H9 (cell line): ENCODE measurements at regions not wholly inside any gene's neighbourhood (a gene's known extent, or its start where the extent isn't known, plus 50 kb on each side); places are given as distances from the start of the nearest gene placed in this dataset.

ENCODE experiments used
- DNase-seq: peaks from one replicate; pipeline ENCODE4 v3.0.0-alpha.2; 2017
- H2AFZ ChIP-seq: one replicate; pipeline ENCODE4 v1.6.1; 2013; ENCODE audit warnings: mild to moderate bottlenecking, low read length, control low read depth, moderate library complexity
- H2AK5ac ChIP-seq: 2 replicates; pipeline ENCODE4 v1.6.1; 2013; ENCODE audit warnings: low read length, control low read depth, mixed read lengths; ENCODE audit not compliant: insufficient read length
- H2BK120ac ChIP-seq: one replicate; pipeline ENCODE4 v1.6.1; 2013; ENCODE audit warnings: low read depth, mild to moderate bottlenecking, low read length, control low read depth, inconsistent platforms; ENCODE audit not compliant: poor library complexity, severe bottlenecking
- H2BK12ac ChIP-seq: 2 replicates; pipeline ENCODE4 v1.6.1; 2013; ENCODE audit warnings: low read length, control low read depth, mixed read lengths, low read depth; ENCODE audit not compliant: insufficient read length
- H2BK15ac ChIP-seq: 2 replicates; pipeline ENCODE4 v1.6.1; 2013; ENCODE audit warnings: low read depth, low read length, control low read depth
- H2BK20ac ChIP-seq: one replicate; pipeline ENCODE4 v1.6.1; 2013; ENCODE audit warnings: low read depth, mild to moderate bottlenecking, low read length, control low read depth, inconsistent platforms; ENCODE audit not compliant: poor library complexity, severe bottlenecking
- H2BK5ac ChIP-seq: 2 replicates; pipeline ENCODE4 v1.6.1; 2013; ENCODE audit warnings: low read length, control low read depth, mixed read lengths; ENCODE audit not compliant: insufficient read length
- H3K14ac ChIP-seq: 2 replicates; pipeline ENCODE4 v1.6.1; 2013; ENCODE audit warnings: low read length, control low read depth; ENCODE audit not compliant: insufficient read depth
- H3K18ac ChIP-seq: 2 replicates; pipeline ENCODE4 v1.6.1; 2013; ENCODE audit warnings: low read depth, mild to moderate bottlenecking, mixed read lengths, low read length, control low read depth; ENCODE audit not compliant: insufficient read length
- H3K23ac ChIP-seq: 2 replicates; pipeline ENCODE4 v1.6.1; 2013; ENCODE audit warnings: low read length, control low read depth, mixed read lengths, low read depth; ENCODE audit not compliant: insufficient read length
- H3K23me2 ChIP-seq: 2 replicates; pipeline ENCODE4 v1.6.1; 2013; ENCODE audit warnings: low read depth, mild to moderate bottlenecking, mixed read lengths, low read length, control low read depth; ENCODE audit not compliant: insufficient read length, poor library complexity, severe bottlenecking
- H3K27ac ChIP-seq: 2 replicates; pipeline ENCODE4 v1.5.1; 2013; ENCODE audit warnings: low read length, control low read depth, mixed read lengths, low read depth; ENCODE audit not compliant: insufficient read length
- H3K27me3 ChIP-seq: 2 replicates; pipeline ENCODE4 v1.6.1; 2013; ENCODE audit warnings: low read length, control low read depth, inconsistent platforms; ENCODE audit not compliant: insufficient read depth
- H3K4ac ChIP-seq: 2 replicates; pipeline ENCODE4 v1.6.1; 2013; ENCODE audit warnings: low read depth, mild to moderate bottlenecking, control low read depth, inconsistent platforms, low read length, moderate library complexity
- H3K4me1 ChIP-seq: 2 replicates; pipeline ENCODE4 v1.6.1; 2013; ENCODE audit warnings: low read length, control low read depth, inconsistent platforms; ENCODE audit not compliant: insufficient read depth
- H3K4me2 ChIP-seq: 2 replicates; pipeline ENCODE4 v1.6.1; 2013; ENCODE audit warnings: low read length, control low read depth, mixed read lengths; ENCODE audit not compliant: insufficient read length, insufficient read depth
- H3K56ac ChIP-seq: 2 replicates; pipeline ENCODE4 v1.6.1; 2013; ENCODE audit warnings: low read depth, mild to moderate bottlenecking, mixed read lengths, low read length, control low read depth; ENCODE audit not compliant: insufficient read length
- H3K79me1 ChIP-seq: 2 replicates; pipeline ENCODE4 v1.6.1; 2013; ENCODE audit warnings: low read depth, mild to moderate bottlenecking, moderate library complexity, low read length, control low read depth, inconsistent platforms; ENCODE audit not compliant: insufficient read depth, poor library complexity, severe bottlenecking
- H3K79me2 ChIP-seq: 2 replicates; pipeline ENCODE4 v1.6.1; 2013; ENCODE audit warnings: low read length, control low read depth, inconsistent platforms; ENCODE audit not compliant: insufficient read depth
- H3K9ac ChIP-seq: 2 replicates; pipeline ENCODE4 v1.6.1; 2013; ENCODE audit warnings: low read length, control low read depth, mixed read lengths; ENCODE audit not compliant: insufficient read length; ENCODE audit errors: extremely low read depth
- H3K9me3 ChIP-seq: one replicate; pipeline ENCODE4 v1.6.1; 2013; ENCODE audit warnings: low read depth, low read length, inconsistent platforms; ENCODE audit not compliant: control insufficient read depth
- H3T11ph ChIP-seq: one replicate; pipeline ENCODE4 v1.6.1; 2013; ENCODE audit warnings: mild to moderate bottlenecking, low read length, control low read depth, inconsistent platforms
- H4K20me1 ChIP-seq: one replicate; pipeline ENCODE4 v1.6.1; 2013; ENCODE audit not compliant: control insufficient read depth, insufficient read length, insufficient read depth
- H4K5ac ChIP-seq: 2 replicates; pipeline ENCODE4 v1.6.1; 2013; ENCODE audit warnings: low read depth, mild to moderate bottlenecking, mixed read lengths, low read length, control low read depth; ENCODE audit not compliant: insufficient read length
- H4K8ac ChIP-seq: replicated peaks from 2 replicates; pipeline ENCODE4 v1.6.1; 2013; ENCODE audit warnings: low read length, control low read depth, mixed read lengths, low read depth; ENCODE audit not compliant: insufficient read length
- H4K91ac ChIP-seq: 2 replicates; pipeline ENCODE4 v1.6.1; 2013; ENCODE audit warnings: low read depth, mild to moderate bottlenecking, moderate library complexity, mixed read lengths, low read length, control low read depth; ENCODE audit not compliant: insufficient read length
- H3K27ac Mint-ChIP-seq, 3 experiments: 2 replicates in 2 of 3; 3 replicates in 1 of 3; pipeline ENCODE4 v1.8.0; 2020 to 2021; ENCODE audit warnings: mixed read lengths in 3 of 3, mild to moderate bottlenecking in 1 of 3, moderate library complexity in 1 of 3
- H3K27me3 Mint-ChIP-seq: 2 replicates; pipeline ENCODE4 v1.8.0; 2021; ENCODE audit warnings: low read depth, mild to moderate bottlenecking, moderate library complexity, mixed read lengths
- H3K36me3 Mint-ChIP-seq, 3 experiments: 2 replicates in 2 of 3; 3 replicates in 1 of 3; pipeline ENCODE4 v1.8.0; 2020 to 2021; ENCODE audit warnings: low read depth in 3 of 3, mixed read lengths in 3 of 3; ENCODE audit not compliant: insufficient read depth in 1 of 3
- H3K4me1 Mint-ChIP-seq, 2 experiments: 2 replicates each; pipeline ENCODE4 v1.8.0; 2020; ENCODE audit warnings: mixed read lengths in 2 of 2
- H3K4me3 Mint-ChIP-seq, 2 experiments: 2 replicates in 1 of 2; 3 replicates in 1 of 2; pipeline ENCODE4 v1.8.0; 2020 to 2021; ENCODE audit warnings: mild to moderate bottlenecking in 2 of 2, mixed read lengths in 2 of 2, moderate library complexity in 1 of 2
- H3K9me3 Mint-ChIP-seq, 2 experiments: 2 replicates in 1 of 2; 3 replicates in 1 of 2; pipeline ENCODE4 v1.8.0; 2020; ENCODE audit warnings: mild to moderate bottlenecking in 2 of 2, mixed read lengths in 2 of 2, moderate library complexity in 1 of 2
- CTCF ChIP-seq: fragments of 200-600 bp; sonication (generic); conservative IDR thresholded peaks from 3 replicates; pipeline ENCODE4 v1.8.0; 2021; ENCODE audit warnings: antibody characterized with exemption, mild to moderate bottlenecking
- WGBS: extraction: QIAGEN DNeasy Blood & Tissue Kit; methylation state at CpG from one replicate; pipeline ENCODE4 v1.1.7; 2013; ENCODE audit warnings: missing lambda C conversion rate, low lambda C conversion rate, mixed read lengths; ENCODE audit not compliant: insufficient read length; ENCODE audit errors: extremely low coverage; 5-methylcytosine and 5-hydroxymethylcytosine counted together

GRCh38 chr2:82320296-82320695 is 2015.7 kb upstream of the LRRTM1 start:
- Histone ChIP-seq H3K4me1 (no peaks in the 10 kb centered on the region), H3K9ac (no peak overlapping the region), H2BK15ac (no peak overlapping the region), H2BK5ac (no peak overlapping the region), H4K8ac (no peak overlapping the region), H3K23ac (no peak overlapping the region), H2AK5ac (no peak overlapping the region), H2BK12ac (no peak overlapping the region), H3K9me3 (no peaks in the 10 kb centered on the region), H3K79me1 (no peaks in the 10 kb centered on the region), H2BK20ac (no peak overlapping the region), H3K27ac (no peak overlapping the region), H2AFZ (no peak overlapping the region), H3T11ph (no peak overlapping the region), H3K4ac (no peak overlapping the region), H3K4me2 (no peak overlapping the region), H3K79me2 (no peaks in the 10 kb centered on the region), H3K18ac (no peak overlapping the region), H4K91ac (no peak overlapping the region), H2BK120ac (no peak overlapping the region), H4K20me1 (no peaks in the 10 kb centered on the region), H4K5ac (no peak overlapping the region), H3K23me2 (no peaks in the 10 kb centered on the region), H3K14ac (no peak overlapping the region), H3K27me3 (no peaks in the 10 kb centered on the region), H3K56ac (no peak overlapping the region)
- no peak for TF ChIP-seq CTCF
- no peak for DNase-seq
- H3K27me3 Mint-ChIP-seq = no peaks in the 10 kb centered on the region
- no peaks in the 10 kb centered on the region for H3K4me1 Mint-ChIP-seq
- H3K9me3 Mint-ChIP-seq = 0 out of 5 replicates have a peak, but pooled peaks cover under 1% of the 10 kb centered on the region in 2 experiments
- WGBS = no CpG with 5 or more reads among the region's 3 CpGs
- no peak overlapping the region for H3K4me3 Mint-ChIP-seq
- peaks cover 0 to under 1% (median under 1%) of the 10 kb centered on the region in 3 experiments; a peak in 2 of 7 replicates for H3K36me3 Mint-ChIP-seq
- no peak overlapping the region for H3K27ac Mint-ChIP-seq
